ENCODE measurements at regions not wholly inside any gene's neighbourhood (a gene's known extent, or its start where the extent isn't known, plus 50 kb on each side); places are given as distances from the start of the nearest gene placed in this dataset.

GRCh38 chr3:144063306-144063705 lies 91.7 kb downstream of the DIPK2A start:
- no peak overlapping the region for H3K4me2 ChIP-seq (ENCODE audit: low read length)
- no peak overlapping the region for H3K14ac ChIP-seq (ENCODE audit: low read length)
- H3K27me3 ChIP-seq (ENCODE audit: insufficient read depth, low read length) = no peaks in the 10 kb centered on the region
- H2AK5ac ChIP-seq (ENCODE audit: low read length) = no peak overlapping the region
- H2BK12ac ChIP-seq (ENCODE audit: low read length) = no peak overlapping the region
- DNase-seq = no peak
- H3K4me3 ChIP-seq (ENCODE audit: low read depth, low read length) = no peak overlapping the region
- H2BK120ac ChIP-seq (ENCODE audit: insufficient read depth, low read length, poor library complexity) = no peak overlapping the region
- H3K23ac ChIP-seq (ENCODE audit: low read length) = no peak overlapping the region
- no peak overlapping the region for H3K27ac ChIP-seq (ENCODE audit: low read depth, low read length)
- no peak overlapping the region for H4K8ac ChIP-seq (ENCODE audit: low read depth, low read length)
- H2AFZ ChIP-seq (ENCODE audit: insufficient read depth, low read length, poor library complexity) = no peak overlapping the region
- no peak overlapping the region for H3K4ac ChIP-seq (ENCODE audit: low read depth, low read length)
- H3K9ac ChIP-seq (ENCODE audit: low read length) = no peak overlapping the region
- H4K91ac ChIP-seq (ENCODE audit: low read depth, low read length) = no peak overlapping the region
- peaks cover 0 to 2% of the 10 kb centered on the region in 2 experiments for H3K4me1 ChIP-seq (ENCODE audit: control insufficient read depth in 1 of 2, insufficient read depth in 2 of 2, low read length in 2 of 2)
- no peaks in the 10 kb centered on the region for H3K9me3 ChIP-seq (ENCODE audit: insufficient read depth, low read depth, low read length)
- H4K12ac ChIP-seq (ENCODE audit: low read depth, low read length) = no peak overlapping the region
- no peak overlapping the region for H2BK5ac ChIP-seq (ENCODE audit: low read depth, low read length, poor library complexity)
- H3K36me3 ChIP-seq (ENCODE audit: control insufficient read depth in 1 of 2, insufficient read depth in 2 of 2, low read length in 2 of 2) = no peaks in the 10 kb centered on the region
- WGBS (ENCODE audit: extremely low coverage, insufficient coverage, insufficient read length) = no CpG with 5 or more reads among the region's 2 CpGs
- no peaks in the 10 kb centered on the region for H3K79me2 ChIP-seq (ENCODE audit: control insufficient read depth, insufficient read depth, low read length, poor library complexity)
- no peaks in the 10 kb centered on the region for H3K79me1 ChIP-seq (ENCODE audit: low read length)
- no peak overlapping the region for H3K18ac ChIP-seq (ENCODE audit: low read length)

- H3K18ac ChIP-seq (ENCODE audit: low read length) = no peak overlapping the region
- no CpG with 5 or more reads among the region's 3 CpGs for WGBS (ENCODE audit: extremely low coverage, insufficient coverage, insufficient read length)
- H3K14ac ChIP-seq (ENCODE audit: low read length) = no peak overlapping the region
These were observed 95.4 kb downstream of the DIPK2A start for GRCh38 chr3:144067059-144067458.

DNA sequence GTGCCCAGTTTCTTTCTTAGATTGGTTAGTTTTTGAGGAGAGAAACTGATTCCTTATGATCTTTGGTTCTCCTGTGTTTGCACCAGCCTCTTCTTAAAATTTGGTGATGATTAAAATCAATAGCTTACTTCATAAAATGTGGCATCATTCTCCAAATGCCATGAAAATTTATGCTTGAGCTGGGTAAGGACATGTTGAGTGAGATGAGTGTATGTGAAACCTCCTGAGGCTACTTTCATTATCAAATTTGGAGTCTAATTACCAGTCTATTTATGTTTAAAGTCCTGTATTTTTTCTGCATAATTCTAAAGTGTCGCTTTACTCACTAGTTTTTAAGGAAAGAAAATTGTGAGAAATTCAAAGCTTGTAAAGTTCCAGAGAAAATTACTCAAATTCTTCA lies 102.1 kb downstream of the DIPK2A start:
- Histone ChIP-seq H3K79me2 (ENCODE audit: control insufficient read depth, insufficient read depth, low read length, poor library complexity) (no peaks in the 10 kb centered on the region), H3K4me2 (ENCODE audit: low read length) (no peak overlapping the region), H3K9me3 (ENCODE audit: insufficient read depth, low read depth, low read length) (peaks cover 2% of the 10 kb centered on the region), H3K4me1 (ENCODE audit: control insufficient read depth in 1 of 2, insufficient read depth in 2 of 2, low read length in 2 of 2) (no peaks in the 10 kb centered on the region), H3K14ac (ENCODE audit: low read length) (no peak overlapping the region), H2BK12ac (ENCODE audit: low read length) (no peak overlapping the region), H4K8ac (ENCODE audit: low read depth, low read length) (no peak overlapping the region), H2AK5ac (ENCODE audit: low read length) (no peak overlapping the region), H2BK120ac (ENCODE audit: insufficient read depth, low read length, poor library complexity) (no peak overlapping the region), H3K27me3 (ENCODE audit: insufficient read depth, low read length) (no peaks in the 10 kb centered on the region), H4K91ac (ENCODE audit: low read depth, low read length) (no peak overlapping the region), H3K27ac (ENCODE audit: low read depth, low read length) (no peak overlapping the region), H3K18ac (ENCODE audit: low read length) (no peak overlapping the region), H4K12ac (ENCODE audit: low read depth, low read length) (no peak overlapping the region), H3K4me3 (ENCODE audit: low read depth, low read length) (no peak overlapping the region), H3K4ac (ENCODE audit: low read depth, low read length) (no peak overlapping the region), H2AFZ (ENCODE audit: insufficient read depth, low read length, poor library complexity) (no peak overlapping the region), H3K79me1 (ENCODE audit: low read length) (no peaks in the 10 kb centered on the region), H3K9ac (ENCODE audit: low read length) (no peak overlapping the region), H3K36me3 (ENCODE audit: control insufficient read depth in 1 of 2, insufficient read depth in 2 of 2, low read length in 2 of 2) (no peaks in the 10 kb centered on the region), H2BK5ac (ENCODE audit: low read depth, low read length, poor library complexity) (no peak overlapping the region), H3K23ac (ENCODE audit: low read length) (no peak overlapping the region)
- peak in 1 of 2 donors; percentile 3 for DNase-seq
- no CpG with 5 or more reads among the region's 1 CpG for WGBS (ENCODE audit: extremely low coverage, insufficient coverage, insufficient read length)

More at GRCh38 chr3:144067059-144067458, 95.4 kb downstream of the DIPK2A start:
- Histone ChIP-seq H3K4me1 (ENCODE audit: control insufficient read depth in 1 of 2, insufficient read depth in 2 of 2, low read length in 2 of 2) (peaks cover 0 to 2% of the 10 kb centered on the region in 2 experiments), H3K79me1 (ENCODE audit: low read length) (no peaks in the 10 kb centered on the region), H4K91ac (ENCODE audit: low read depth, low read length) (no peak overlapping the region), H2BK5ac (ENCODE audit: low read depth, low read length, poor library complexity) (no peak overlapping the region), H3K4ac (ENCODE audit: low read depth, low read length) (no peak overlapping the region), H4K8ac (ENCODE audit: low read depth, low read length) (no peak overlapping the region), H2BK120ac (ENCODE audit: insufficient read depth, low read length, poor library complexity) (no peak overlapping the region), H3K27ac (ENCODE audit: low read depth, low read length) (no peak overlapping the region), H2BK12ac (ENCODE audit: low read length) (no peak overlapping the region), H3K4me3 (ENCODE audit: low read depth, low read length) (no peak overlapping the region), H3K79me2 (ENCODE audit: control insufficient read depth, insufficient read depth, low read length, poor library complexity) (no peaks in the 10 kb centered on the region), H4K12ac (ENCODE audit: low read depth, low read length) (no peak overlapping the region), H3K36me3 (ENCODE audit: control insufficient read depth in 1 of 2, insufficient read depth in 2 of 2, low read length in 2 of 2) (no peaks in the 10 kb centered on the region), H3K9ac (ENCODE audit: low read length) (no peak overlapping the region), H2AK5ac (ENCODE audit: low read length) (no peak overlapping the region), H2AFZ (ENCODE audit: insufficient read depth, low read length, poor library complexity) (no peak overlapping the region), H3K23ac (ENCODE audit: low read length) (no peak overlapping the region), H3K9me3 (ENCODE audit: insufficient read depth, low read depth, low read length) (peaks cover 2% of the 10 kb centered on the region), H3K4me2 (ENCODE audit: low read length) (no peak overlapping the region), H3K27me3 (ENCODE audit: insufficient read depth, low read length) (no peaks in the 10 kb centered on the region)
- DNase-seq = no peak

DNA sequence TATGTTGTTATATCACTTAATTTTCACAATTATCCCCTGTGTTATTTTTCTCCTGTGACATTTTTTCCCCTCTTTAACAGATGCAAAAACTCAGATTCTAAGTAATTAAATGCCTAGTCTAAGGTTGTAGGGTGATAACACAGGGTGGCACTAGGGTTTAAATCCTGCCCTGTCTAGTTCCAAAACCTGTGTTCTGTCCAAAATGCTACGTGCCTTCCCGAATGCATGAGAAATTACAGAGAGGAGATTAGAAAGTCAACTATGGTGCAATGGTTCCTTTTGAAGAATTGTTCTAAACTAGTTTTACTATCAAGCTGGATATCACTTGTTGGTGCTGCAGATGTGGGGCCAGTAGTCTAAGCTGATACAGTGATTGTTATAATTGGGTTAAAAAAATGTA lies 108.0 kb downstream of the DIPK2A start:
- Histone ChIP-seq H3K79me1 (ENCODE audit: low read length) (no peaks in the 10 kb centered on the region), H2BK5ac (ENCODE audit: low read depth, low read length, poor library complexity) (no peak overlapping the region), H2BK120ac (ENCODE audit: insufficient read depth, low read length, poor library complexity) (no peak overlapping the region), H3K4me3 (ENCODE audit: low read depth, low read length) (no peak overlapping the region), H4K8ac (ENCODE audit: low read depth, low read length) (no peak overlapping the region), H3K4me2 (ENCODE audit: low read length) (no peak overlapping the region), H3K27me3 (ENCODE audit: insufficient read depth, low read length) (no peaks in the 10 kb centered on the region), H4K91ac (ENCODE audit: low read depth, low read length) (no peak overlapping the region), H3K18ac (ENCODE audit: low read length) (no peak overlapping the region), H2AFZ (ENCODE audit: insufficient read depth, low read length, poor library complexity) (no peak overlapping the region), H3K79me2 (ENCODE audit: control insufficient read depth, insufficient read depth, low read length, poor library complexity) (no peaks in the 10 kb centered on the region), H4K12ac (ENCODE audit: low read depth, low read length) (no peak overlapping the region), H3K4ac (ENCODE audit: low read depth, low read length) (no peak overlapping the region), H3K23ac (ENCODE audit: low read length) (no peak overlapping the region), H3K9me3 (ENCODE audit: insufficient read depth, low read depth, low read length) (no peaks in the 10 kb centered on the region), H3K14ac (ENCODE audit: low read length) (no peak overlapping the region), H3K36me3 (ENCODE audit: control insufficient read depth in 1 of 2, insufficient read depth in 2 of 2, low read length in 2 of 2) (no peaks in the 10 kb centered on the region), H3K27ac (ENCODE audit: low read depth, low read length) (no peak overlapping the region), H3K9ac (ENCODE audit: low read length) (no peak overlapping the region), H2AK5ac (ENCODE audit: low read length) (no peak overlapping the region), H2BK12ac (ENCODE audit: low read length) (no peak overlapping the region), H3K4me1 (ENCODE audit: control insufficient read depth in 1 of 2, insufficient read depth in 2 of 2, low read length in 2 of 2) (no peaks in the 10 kb centered on the region)
- no CpG with 5 or more reads among the region's 2 CpGs for WGBS (ENCODE audit: extremely low coverage, insufficient coverage, insufficient read length)
- DNase-seq = no peak
